NCI-H526 (cell line): ENCODE measurements at regions not wholly inside any gene's neighbourhood (a gene's known extent, or its start where the extent isn't known, plus 50 kb on each side); places are given as distances from the start of the nearest gene placed in this dataset.

Experiments
- DNase-seq, 2 experiments: peaks; one replicate each; lab custom pipeline; 2025; lab: John Stamatoyannopoulos, UW

- no peak for DNase-seq
Observed at GRCh38 chr20:48300529-48300928, 515.2 kb upstream of the SULF2 start.

GRCh38 chr20:48298851-48299484, 513.7 kb upstream of the SULF2 start:
- no peak for DNase-seq

- no peak for DNase-seq
Observed at GRCh38 chr20:48298433-48298832, 513.2 kb upstream of the SULF2 start.

- DNase-seq, result no peak
Observed at GRCh38 chr20:48295966-48296421, 510.7 kb upstream of the SULF2 start.

- DNase-seq, result no peak
Observed at GRCh38 chr20:48295445-48295903, 510.2 kb upstream of the SULF2 start.

GRCh38 chr20:48294942-48295341, 509.7 kb upstream of the SULF2 start:
- DNase-seq, result no peak

GRCh38 chr20:48294196-48294595, 508.9 kb upstream of the SULF2 start:
- no peak for DNase-seq

GRCh38 chr20:48293671-48294070, 508.4 kb upstream of the SULF2 start:
- no peak for DNase-seq

GRCh38 chr20:48292806-48293205, 507.5 kb upstream of the SULF2 start:
- DNase-seq, result no peak

GRCh38 chr20:48291896-48292295, 506.6 kb upstream of the SULF2 start:
- peak in 1 of 2 experiments; percentile 17 for DNase-seq

- DNase-seq, result no peak
Observed at GRCh38 chr20:48288930-48289507, 503.7 kb upstream of the SULF2 start.

GRCh38 chr20:48287552-48288170, 502.4 kb upstream of the SULF2 start:
- no peak for DNase-seq

- no peak for DNase-seq
Observed at GRCh38 chr20:48287021-48287494, 501.8 kb upstream of the SULF2 start.

- no peak for DNase-seq
Observed at GRCh38 chr20:48286601-48287000, 501.3 kb upstream of the SULF2 start.

- peak; percentile 27 to 28 for DNase-seq
Observed at GRCh38 chr20:48285656-48286055, 500.4 kb upstream of the SULF2 start.

- DNase-seq, result no peak
Observed at GRCh38 chr20:48284837-48285236, 499.6 kb upstream of the SULF2 start.

- no peak for DNase-seq
Observed at GRCh38 chr20:48284315-48284714, 499.0 kb upstream of the SULF2 start.

- DNase-seq, result peak; percentile 11 to 18
Observed at GRCh38 chr20:48283470-48284110, 498.3 kb upstream of the SULF2 start.

- DNase-seq, result no peak
Observed at GRCh38 chr20:48282591-48283228, 497.4 kb upstream of the SULF2 start.

GRCh38 chr20:48281501-48281900, 496.2 kb upstream of the SULF2 start:
- DNase-seq, result no peak

GRCh38 chr20:48278961-48279481, 493.7 kb upstream of the SULF2 start:
- no peak for DNase-seq

- no peak for DNase-seq
Observed at GRCh38 chr20:48277266-48277665, 492.0 kb upstream of the SULF2 start.
